HEK293 (cell line): ENCODE measurements at regions not wholly inside any gene's neighbourhood (a gene's known extent, or its start where the extent isn't known, plus 50 kb on each side); places are given as distances from the start of the nearest gene placed in this dataset.

Experiments
- CTCF ChIA-PET: fragments of 350-600 bp; formaldehyde crosslinking; extraction: SDS; loops from one replicate; lab custom pipeline; 2021; ENCODE audit warnings: antibody characterized with exemption; lab: Yijun Ruan, JAX
- POLR2A ChIA-PET: fragments of 300-600 bp; formaldehyde crosslinking; extraction: SDS; loops from one replicate; lab custom pipeline; 2020; ENCODE audit warnings: antibody characterized with exemption, inconsistent platforms; lab: Yijun Ruan, JAX
- H3K27ac ChIP-seq: fragments of 200-500 bp; sonication (Bioruptor generic); 2 replicates; pipeline ENCODE4 v1.5.1; 2014; ENCODE audit warnings: low read depth, low read length, control low read depth, inconsistent platforms; ENCODE audit errors: extremely low read depth
- H3K36me3 ChIP-seq, 2 experiments: fragments of 200-500 bp in 1 of 2; sonication (Bioruptor generic) in 1 of 2; 1 replicate in 1 of 2; 2 replicates in 1 of 2; pipeline ENCODE4 v1.5.1; 2014 to 2017; ENCODE audit warnings: inconsistent platforms in 2 of 2, low read length in 2 of 2; ENCODE audit not compliant: control insufficient read depth in 2 of 2, insufficient read depth in 1 of 2
- H3K4me1 ChIP-seq: fragments of 200-500 bp; sonication (Bioruptor generic); 2 replicates; pipeline ENCODE4 v1.5.1; 2014; ENCODE audit warnings: mild to moderate bottlenecking, low read length, inconsistent platforms; ENCODE audit not compliant: control insufficient read depth, insufficient read depth
- H3K4me3 ChIP-seq: 2 replicates; pipeline ENCODE4 v1.5.1; 2011; ENCODE audit warnings: low read depth, mild to moderate bottlenecking, control low read depth, low read length, moderate library complexity
- H3K9me3 ChIP-seq: fragments of 200-500 bp; sonication (Bioruptor generic); 2 replicates; pipeline ENCODE4 v1.5.1; 2014; ENCODE audit warnings: low read depth, low read length, inconsistent platforms; ENCODE audit not compliant: control insufficient read depth, insufficient read depth
- BCL11B ChIP-seq: fragments of 450-650 bp; formaldehyde crosslinking; IDR thresholded peaks from 2 replicates; pipeline ENCODE4 v1.5.1; 2016; ENCODE audit warnings: low read depth, missing biosample characterization, missing genetic modification characterization
- BCL6B ChIP-seq: fragments of 450-650 bp; formaldehyde crosslinking; IDR thresholded peaks from 2 replicates; pipeline ENCODE4 v1.5.1; 2017; ENCODE audit warnings: missing biosample characterization, missing genetic modification characterization
- CTCF ChIP-seq: fragments of 450-650 bp; formaldehyde crosslinking; IDR thresholded peaks from 2 replicates; pipeline ENCODE4 v1.5.1; 2016; ENCODE audit warnings: missing biosample characterization, missing genetic modification characterization
- HIC1 ChIP-seq: fragments of 450-650 bp; formaldehyde crosslinking; IDR thresholded peaks from 2 replicates; pipeline ENCODE4 v1.5.1; 2016; ENCODE audit warnings: missing biosample characterization, missing genetic modification characterization
- KLF16 ChIP-seq: fragments of 450-650 bp; formaldehyde crosslinking; IDR thresholded peaks from 2 replicates; pipeline ENCODE4 v1.5.1; 2017; ENCODE audit warnings: missing biosample characterization, missing genetic modification characterization
- REPIN1 ChIP-seq: fragments of 450-650 bp; formaldehyde crosslinking; IDR thresholded peaks from 2 replicates; pipeline ENCODE4 v1.5.1; 2017; ENCODE audit warnings: missing biosample characterization, missing genetic modification characterization, low read depth
- SP7 ChIP-seq: fragments of 450-650 bp; formaldehyde crosslinking; IDR thresholded peaks from 2 replicates; pipeline ENCODE4 v1.5.1; 2016; ENCODE audit warnings: missing biosample characterization, missing genetic modification characterization
- TCF7L2 ChIP-seq: IDR thresholded peaks from 2 replicates; pipeline ENCODE4 v1.6.1; 2011; ENCODE audit warnings: low read depth, mild to moderate bottlenecking, inconsistent platforms, low read length, moderate library complexity, borderline replicate concordance
- WT1 ChIP-seq: fragments of 450-650 bp; formaldehyde crosslinking; IDR thresholded peaks from 2 replicates; pipeline ENCODE4 v1.5.1; 2016; ENCODE audit warnings: missing biosample characterization, missing genetic modification characterization
- ZBTB7A ChIP-seq: fragments of 450-650 bp; formaldehyde crosslinking; IDR thresholded peaks from 2 replicates; pipeline ENCODE4 v1.5.1; 2016; ENCODE audit warnings: low read depth, missing biosample characterization, missing genetic modification characterization
- ZFP3 ChIP-seq: fragments of 450-650 bp; formaldehyde crosslinking; IDR thresholded peaks from 2 replicates; pipeline ENCODE4 v1.5.1; 2016; ENCODE audit warnings: low read depth, missing biosample characterization, missing genetic modification characterization
- ZFP41 ChIP-seq: fragments of 450-650 bp; formaldehyde crosslinking; IDR thresholded peaks from 2 replicates; pipeline ENCODE4 v1.5.1; 2016; ENCODE audit warnings: missing biosample characterization, missing genetic modification characterization, borderline replicate concordance
- ZNF114 ChIP-seq: fragments of 450-650 bp; formaldehyde crosslinking; IDR thresholded peaks from 2 replicates; pipeline ENCODE4 v1.5.0; 2017; ENCODE audit warnings: missing biosample characterization, missing genetic modification characterization
- ZNF121 ChIP-seq: fragments of 450-650 bp; formaldehyde crosslinking; IDR thresholded peaks from 2 replicates; pipeline ENCODE4 v1.5.1; 2016; ENCODE audit warnings: missing biosample characterization, missing genetic modification characterization
- ZNF133 ChIP-seq: fragments of 450-650 bp; formaldehyde crosslinking; IDR thresholded peaks from 2 replicates; pipeline ENCODE4 v1.5.1; 2016; ENCODE audit warnings: missing biosample characterization, missing genetic modification characterization
- ZNF138 ChIP-seq: fragments of 450-650 bp; formaldehyde crosslinking; IDR thresholded peaks from 2 replicates; pipeline ENCODE4 v1.5.1; 2016; ENCODE audit warnings: missing biosample characterization, missing genetic modification characterization, borderline replicate concordance
- ZNF324 ChIP-seq: fragments of 450-650 bp; formaldehyde crosslinking; IDR thresholded peaks from 2 replicates; pipeline ENCODE4 v1.5.1; 2016; ENCODE audit warnings: missing biosample characterization, missing genetic modification characterization
- ZNF404 ChIP-seq: fragments of 450-650 bp; formaldehyde crosslinking; IDR thresholded peaks from 2 replicates; pipeline ENCODE4 v1.5.1; 2017; ENCODE audit warnings: missing biosample characterization, missing genetic modification characterization
- ZNF426 ChIP-seq: fragments of 450-650 bp; formaldehyde crosslinking; IDR thresholded peaks from 2 replicates; pipeline ENCODE4 v1.5.1; 2017; ENCODE audit warnings: missing biosample characterization, missing genetic modification characterization, mild to moderate bottlenecking, inconsistent platforms, moderate library complexity
- ZNF624 ChIP-seq: fragments of 450-650 bp; formaldehyde crosslinking; IDR thresholded peaks from 2 replicates; pipeline ENCODE4 v1.5.1; 2017; ENCODE audit warnings: missing biosample characterization, missing genetic modification characterization
- ZNF654 ChIP-seq: fragments of 450-650 bp; formaldehyde crosslinking; IDR thresholded peaks from 2 replicates; pipeline ENCODE4 v1.5.1; 2016; ENCODE audit warnings: low read depth, missing biosample characterization, missing genetic modification characterization
- ZNF660 ChIP-seq: fragments of 450-650 bp; IDR thresholded peaks from 2 replicates; pipeline ENCODE4 v1.5.1; 2018; ENCODE audit warnings: missing biosample characterization, mild to moderate bottlenecking, missing genetic modification characterization
- ZNF692 ChIP-seq: fragments of 450-650 bp; formaldehyde crosslinking; IDR thresholded peaks from 2 replicates; pipeline ENCODE4 v1.5.1; 2016; ENCODE audit warnings: missing biosample characterization, missing genetic modification characterization
- ZNF768 ChIP-seq: fragments of 450-650 bp; formaldehyde crosslinking; IDR thresholded peaks from 2 replicates; pipeline ENCODE4 v1.5.1; 2018; ENCODE audit warnings: missing biosample characterization, mild to moderate bottlenecking, missing genetic modification characterization
- TF ChIP-seq, protein P1 (sequence below): fragments of 450-650 bp; formaldehyde crosslinking; IDR thresholded peaks from 2 replicates; pipeline ENCODE4 v1.5.1; 2016; ENCODE audit warnings: missing biosample characterization, missing genetic modification characterization
- TF ChIP-seq, protein P2 (sequence below): fragments of 450-650 bp; formaldehyde crosslinking; IDR thresholded peaks from 2 replicates; pipeline ENCODE4 v1.5.1; 2016; ENCODE audit warnings: missing biosample characterization, missing genetic modification characterization

DNA sequence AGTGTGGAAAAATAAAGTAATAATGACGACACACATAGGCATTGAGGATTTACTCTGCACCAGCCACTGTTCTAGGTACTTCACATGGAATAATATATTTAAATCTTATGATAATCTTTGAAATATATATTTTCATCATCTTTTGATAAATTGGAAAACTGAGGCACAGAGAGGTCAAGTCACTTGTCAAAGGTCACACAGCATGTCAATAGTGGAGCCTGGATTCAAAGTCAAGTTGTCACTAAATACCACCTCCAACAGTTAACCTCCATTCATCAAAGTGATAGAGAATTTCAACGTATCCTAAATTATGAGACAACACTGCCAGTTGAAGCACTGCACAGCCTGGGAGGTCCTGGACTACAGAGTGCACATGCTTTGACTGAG, 121.7 kb downstream of the IRX5 start (continued):
- TF ChIP-seq ZNF114 (no peak), ZNF624 (tag by site-specific recombination) (no peak), ZNF768 (tag by site-specific recombination) (peak; percentile 79), ZNF404 (no peak)
- TF ChIP-seq, all 188 proteins: peak for 1

DNA sequence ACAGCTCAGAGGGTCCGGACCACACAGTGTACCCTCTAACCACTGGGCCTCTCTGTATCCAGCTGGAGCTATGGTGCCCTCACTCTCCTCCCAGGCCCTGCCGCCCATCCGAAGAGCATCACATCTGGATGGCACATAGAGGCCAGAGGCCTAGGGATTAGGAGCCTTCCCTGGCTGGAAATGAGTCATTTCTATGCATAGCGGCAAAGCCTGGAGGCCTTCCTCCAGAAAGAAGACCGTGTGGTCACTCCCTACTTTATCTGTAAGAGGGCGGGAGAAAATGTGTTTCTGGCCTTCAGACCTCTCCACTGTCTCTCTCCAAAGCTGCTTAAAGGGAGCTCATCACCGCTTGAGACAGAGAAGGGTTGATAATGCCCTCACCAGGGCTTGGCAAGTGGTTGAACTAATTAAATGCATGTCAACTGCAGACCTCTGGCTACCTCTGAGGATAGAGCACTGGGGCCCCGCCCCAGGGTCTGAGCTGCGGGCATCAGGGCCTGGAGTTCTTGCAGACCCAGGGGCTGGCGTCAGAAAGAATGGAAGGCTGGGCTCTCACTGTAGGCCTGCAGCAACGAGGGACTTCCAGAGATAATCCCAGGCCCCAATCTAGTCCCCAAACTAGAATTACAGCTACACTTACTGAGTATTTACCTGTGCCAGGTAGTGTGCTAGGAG, 122.2 kb downstream of the IRX5 start:
- ChIA-PET POLR2A (no interaction called here), CTCF (interaction anchor here (0.5 kb wide), 1 partner anchor 153 kb away, joined by 3 read pairs; no protein-coding TSS in a partner anchor)

GRCh38 chr16:55055262-55055661, 124.6 kb downstream of the IRX5 start:
- POLR2A ChIA-PET, result no interaction called here
- Histone ChIP-seq H3K9me3 (no peaks in the 10 kb centered on the region), H3K4me3 (no peak overlapping the region), H3K4me1 (no peaks in the 10 kb centered on the region; the same call in 1 of the 2 replicates), H3K27ac (no peak overlapping the region), H3K36me3 (no peaks in the 10 kb centered on the region)
- CTCF ChIA-PET, result no interaction called here
- TF ChIP-seq BCL6B (no peak), CTCF (tag by site-specific recombination) (no peak), TCF7L2 (no peak), ZNF121 (no peak), ZNF324 (tag by site-specific recombination) (no peak), ZNF654 (tag by site-specific recombination) (no peak)

More for the DNA sequence above, 122.2 kb downstream of the IRX5 start:
- Histone ChIP-seq H3K36me3 (no peaks in the 10 kb centered on the region), H3K9me3 (no peaks in the 10 kb centered on the region), H3K4me3 (no peak overlapping the region), H3K27ac (no peak overlapping the region), H3K4me1 (no peaks in the 10 kb centered on the region; the same call in 1 of the 2 replicates)
- TF ChIP-seq ZNF660 (tag by site-specific recombination) (no peak), ZNF138 (tag by site-specific recombination) (no peak), KLF16 (tag by site-specific recombination) (no peak), ZNF426 (tag by site-specific recombination) (no peak), BCL11B (tag by site-specific recombination) (no peak), ZNF692 (tag by site-specific recombination) (no peak), ZBTB7A (tag by site-specific recombination) (no peak), REPIN1 (tag by site-specific recombination) (no peak), HIC1 (no peak), WT1 (no peak), ZFP41 (no peak), SP7 (no peak), ZFP3 (tag by site-specific recombination) (no peak), ZNF114 (no peak), ZNF133 (no peak)
- TF ChIP-seq, protein P1, sequence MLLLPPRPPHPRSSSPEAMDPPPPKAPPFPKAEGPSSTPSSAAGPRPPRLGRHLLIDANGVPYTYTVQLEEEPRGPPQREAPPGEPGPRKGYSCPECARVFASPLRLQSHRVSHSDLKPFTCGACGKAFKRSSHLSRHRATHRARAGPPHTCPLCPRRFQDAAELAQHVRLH (tag by site-specific recombination), result no peak
- TF ChIP-seq, protein P2, sequence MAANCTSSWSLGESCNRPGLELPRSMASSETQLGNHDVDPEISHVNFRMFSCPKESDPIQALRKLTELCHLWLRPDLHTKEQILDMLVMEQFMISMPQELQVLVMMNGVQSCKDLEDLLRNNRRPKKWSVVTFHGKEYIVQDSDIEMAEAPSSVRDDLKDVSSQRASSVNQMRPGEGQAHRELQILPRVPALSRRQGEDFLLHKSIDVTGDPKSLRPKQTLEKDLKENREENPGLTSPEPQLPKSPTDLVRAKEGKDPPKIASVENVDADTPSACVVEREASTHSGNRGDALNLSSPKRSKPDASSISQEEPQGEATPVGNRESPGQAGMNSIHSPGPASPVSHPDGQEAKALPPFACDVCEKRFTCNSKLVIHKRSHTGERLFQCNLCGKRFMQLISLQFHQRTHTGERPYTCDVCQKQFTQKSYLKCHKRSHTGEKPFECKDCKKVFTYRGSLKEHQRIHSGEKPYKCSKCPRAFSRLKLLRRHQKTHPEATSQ (tag by site-specific recombination), result no peak
